ENCODE measurements at regions not wholly inside any gene's neighbourhood (a gene's known extent, or its start where the extent isn't known, plus 50 kb on each side); places are given as distances from the start of the nearest gene placed in this dataset.

GRCh38 chr14:101151226-101151926 lies 247.9 kb upstream of the RTL1 start:
- TF ChIP-seq POLR2AphosphoS5 (IDR thresholded peaks at IDR 0.05; ENCODE audit: insufficient read depth in 1 of 2, low read depth in 1 of 2) (no peak), CTCF (IDR thresholded peaks at IDR 0.05) (no peak), POLR2A (IDR thresholded peaks at IDR 0.05) (no peak)

GRCh38 chr14:101151927-101152305 lies 248.4 kb upstream of the RTL1 start:
- no peak overlapping the region for H3K27ac ChIP-seq
- no peak for TF ChIP-seq CTCF (IDR thresholded peaks at IDR 0.05)
- no peak for TF ChIP-seq POLR2A (IDR thresholded peaks at IDR 0.05)
- TF ChIP-seq POLR2AphosphoS5 (IDR thresholded peaks at IDR 0.05; ENCODE audit: insufficient read depth in 1 of 2, low read depth in 1 of 2), result no peak
- H3K36me3 ChIP-seq, result no peaks in the 10 kb centered on the region
- H3K4me3 ChIP-seq, result no peak overlapping the region
- intact Hi-C loops (cut with DNase I), result no loop called here
- DNase-seq (ENCODE audit: extremely low spot score in 2 of 2), result no peak
- no peaks in the 10 kb centered on the region for H3K27me3 ChIP-seq
- no peaks in the 10 kb centered on the region for H3K4me1 ChIP-seq
- no peaks in the 10 kb centered on the region for H3K9me3 ChIP-seq

More at GRCh38 chr14:101151226-101151926, 247.9 kb upstream of the RTL1 start:
- no peaks in the 10 kb centered on the region for H3K9me3 ChIP-seq
- no peak overlapping the region for H3K4me3 ChIP-seq
- H3K4me1 ChIP-seq, result no peaks in the 10 kb centered on the region
- intact Hi-C loops (cut with DNase I), result no loop called here
- no peak for DNase-seq (ENCODE audit: extremely low spot score in 2 of 2)
- H3K36me3 ChIP-seq, result no peaks in the 10 kb centered on the region
- no peak overlapping the region for H3K27ac ChIP-seq
- H3K27me3 ChIP-seq, result no peaks in the 10 kb centered on the region

- Histone ChIP-seq H3K27me3 (no peaks in the 10 kb centered on the region), H3K9me3 (no peaks in the 10 kb centered on the region), H3K36me3 (no peaks in the 10 kb centered on the region), H3K4me1 (no peaks in the 10 kb centered on the region), H3K4me3 (no peak overlapping the region), H3K27ac (no peak overlapping the region)
- intact Hi-C loops (cut with DNase I), result no loop called here
- TF ChIP-seq POLR2AphosphoS5 (IDR thresholded peaks at IDR 0.05; ENCODE audit: insufficient read depth in 1 of 2, low read depth in 1 of 2) (no peak), CTCF (IDR thresholded peaks at IDR 0.05) (no peak), POLR2A (IDR thresholded peaks at IDR 0.05) (no peak)
- DNase-seq (ENCODE audit: extremely low spot score in 2 of 2), result no peak
These were observed 249.3 kb upstream of the RTL1 start for GRCh38 chr14:101152855-101153254.

- Histone ChIP-seq H3K4me1 (no peaks in the 10 kb centered on the region), H3K27ac (no peak overlapping the region), H3K36me3 (no peaks in the 10 kb centered on the region), H3K27me3 (no peaks in the 10 kb centered on the region), H3K4me3 (no peak overlapping the region), H3K9me3 (no peaks in the 10 kb centered on the region)
- no peak for TF ChIP-seq POLR2A (IDR thresholded peaks at IDR 0.05)
- TF ChIP-seq CTCF (IDR thresholded peaks at IDR 0.05), result no peak
- TF ChIP-seq POLR2AphosphoS5 (IDR thresholded peaks at IDR 0.05; ENCODE audit: insufficient read depth in 1 of 2, low read depth in 1 of 2), result no peak
- intact Hi-C loops (cut with DNase I), result no loop called here
- no peak for DNase-seq (ENCODE audit: extremely low spot score in 2 of 2)
These were observed 250.2 kb upstream of the RTL1 start for GRCh38 chr14:101153691-101154090.

- Histone ChIP-seq H3K27ac (no peak overlapping the region), H3K4me3 (no peak overlapping the region), H3K27me3 (no peaks in the 10 kb centered on the region), H3K4me1 (no peaks in the 10 kb centered on the region), H3K36me3 (no peaks in the 10 kb centered on the region), H3K9me3 (no peaks in the 10 kb centered on the region)
- no peak for TF ChIP-seq CTCF (IDR thresholded peaks at IDR 0.05)
- TF ChIP-seq POLR2AphosphoS5 (IDR thresholded peaks at IDR 0.05; ENCODE audit: insufficient read depth in 1 of 2, low read depth in 1 of 2), result no peak
- no peak for TF ChIP-seq POLR2A (IDR thresholded peaks at IDR 0.05)
- intact Hi-C loops (cut with DNase I), result no loop called here
- no peak for DNase-seq (ENCODE audit: extremely low spot score in 2 of 2)
These were observed 252.1 kb upstream of the RTL1 start for GRCh38 chr14:101155575-101155974.

All from vagina (tissue), 2 donors.